GM23338 (cell line): ENCODE measurements at regions not wholly inside any gene's neighbourhood (a gene's known extent, or its start where the extent isn't known, plus 50 kb on each side); places are given as distances from the start of the nearest gene placed in this dataset.

Experiments used
- ATAC-seq: fragments of 200-7000 bp; cut with Tn5 transposase; 3 replicates; pipeline ENCODE4 v1.9.1; 2020
- DNase-seq: peaks from one replicate; pipeline ENCODE4 v3.0.0-alpha.2; 2015; ENCODE audit warnings: low spot score
- H2AFZ ChIP-seq: fragments of 200-600 bp; sonication (generic); 2 replicates; pipeline ENCODE4 v1.8.0; 2016; ENCODE audit warnings: antibody characterized with exemption, mild to moderate bottlenecking, moderate library complexity
- H3F3A ChIP-seq: fragments of 200-600 bp; sonication (generic); replicated peaks from 2 replicates; pipeline ENCODE4 v1.8.0; 2017; ENCODE audit warnings: antibody characterized with exemption, mixed run types, low read depth
- H3K27ac ChIP-seq: fragments of 200-600 bp; sonication (generic); 2 replicates; pipeline ENCODE4 v1.6.1; 2016; ENCODE audit warnings: low read depth
- H3K27me3 ChIP-seq: fragments of 200-600 bp; sonication (generic); 2 replicates; pipeline ENCODE4 v1.8.0; 2016; ENCODE audit warnings: mild to moderate bottlenecking, mixed run types, moderate library complexity; ENCODE audit not compliant: insufficient read depth
- H3K36me3 ChIP-seq: fragments of 200-600 bp; sonication (generic); 2 replicates; pipeline ENCODE4 v1.8.0; 2016; ENCODE audit warnings: mild to moderate bottlenecking; ENCODE audit not compliant: insufficient read depth
- H3K4me1 ChIP-seq: fragments of 200-600 bp; sonication (generic); 2 replicates; pipeline ENCODE4 v1.8.0; 2016; ENCODE audit warnings: mild to moderate bottlenecking, moderate library complexity; ENCODE audit not compliant: insufficient read depth
- H3K4me2 ChIP-seq: fragments of 200-600 bp; sonication (generic); 2 replicates; pipeline ENCODE4 v1.7.1; 2017; ENCODE audit warnings: mixed run types
- H3K4me3 ChIP-seq: fragments of 200-600 bp; sonication (generic); 2 replicates; pipeline ENCODE4 v1.6.1; 2016; ENCODE audit warnings: mixed run types
- H3K79me2 ChIP-seq: fragments of 200-600 bp; sonication (generic); replicated peaks from 2 replicates; pipeline ENCODE4 v1.8.0; 2017; ENCODE audit warnings: mild to moderate bottlenecking; ENCODE audit not compliant: insufficient read depth
- H3K9me2 ChIP-seq: fragments of 200-600 bp; sonication (generic); 2 replicates; pipeline ENCODE4 v1.8.0; 2017; ENCODE audit not compliant: insufficient read depth
- H4K20me1 ChIP-seq: fragments of 200-600 bp; sonication (generic); replicated peaks from 2 replicates; pipeline ENCODE4 v1.8.0; 2017; ENCODE audit warnings: mild to moderate bottlenecking; ENCODE audit not compliant: insufficient read depth
- H3K27ac Mint-ChIP-seq: 2 replicates; pipeline ENCODE4 v1.8.0; 2020; ENCODE audit warnings: inconsistent platforms, mild to moderate bottlenecking, moderate library complexity, mixed read lengths
- H3K27me3 Mint-ChIP-seq: 3 replicates; pipeline ENCODE4 v1.8.0; 2022; ENCODE audit warnings: low read depth, mild to moderate bottlenecking, moderate library complexity, mixed read lengths, inconsistent platforms; ENCODE audit not compliant: insufficient read depth, poor library complexity
- H3K36me3 Mint-ChIP-seq: 3 replicates; pipeline ENCODE4 v1.8.0; 2021; ENCODE audit warnings: low read depth, mild to moderate bottlenecking, inconsistent platforms, moderate library complexity, mixed read lengths
- H3K4me1 Mint-ChIP-seq: 3 replicates; pipeline ENCODE4 v1.8.0; 2020; ENCODE audit warnings: mild to moderate bottlenecking, inconsistent platforms, mixed read lengths
- H3K4me3 Mint-ChIP-seq: 3 replicates; pipeline ENCODE4 v1.8.0; 2021; ENCODE audit warnings: moderate library complexity, mild to moderate bottlenecking, inconsistent platforms, mixed read lengths
- H3K9me3 Mint-ChIP-seq: 3 replicates; pipeline ENCODE4 v1.8.0; 2020; ENCODE audit warnings: moderate library complexity, mild to moderate bottlenecking, inconsistent platforms, mixed read lengths
- CREB1 ChIP-seq: fragments of 250-450 bp; sonication (Bioruptor Pico); IDR thresholded peaks from 2 replicates; pipeline ENCODE4 v1.5.0; 2020; ENCODE audit warnings: low read depth, mild to moderate bottlenecking, moderate library complexity
- JUNB ChIP-seq: IDR thresholded peaks from one replicate; pipeline ENCODE4 v1.6.1; 2016; ENCODE audit warnings: antibody characterized with exemption; ENCODE audit not compliant: unreplicated experiment
- REST ChIP-seq: IDR thresholded peaks from one replicate; pipeline ENCODE4 v1.6.1; 2018; ENCODE audit warnings: antibody characterized with exemption; ENCODE audit not compliant: unreplicated experiment
- ZNF114 ChIP-seq: fragments of 250-450 bp; sonication (Bioruptor Pico); IDR thresholded peaks from 2 replicates; pipeline ENCODE4 v1.5.0; 2020; ENCODE audit warnings: mild to moderate bottlenecking, moderate library complexity
- ZNF331 ChIP-seq: fragments of 250-450 bp; sonication (Bioruptor Pico); IDR thresholded peaks from 2 replicates; pipeline ENCODE4 v1.5.0; 2020; ENCODE audit warnings: low read depth, mild to moderate bottlenecking, moderate library complexity
- ZNF462 ChIP-seq: fragments of 250-450 bp; sonication (Bioruptor Pico); IDR thresholded peaks from 2 replicates; pipeline ENCODE4 v1.5.0; 2020; ENCODE audit warnings: mild to moderate bottlenecking, moderate library complexity

- DNase-seq (no peak), ATAC-seq (no peak)
- H3K4me3 Mint-ChIP-seq, result no peak overlapping the region
- Histone ChIP-seq H3K4me3 (no peak overlapping the region), H3K27ac (no peak overlapping the region), H3F3A (peaks cover 9% of the 10 kb centered on the region), H2AFZ (no peak overlapping the region), H3K79me2 (no peaks in the 10 kb centered on the region), H3K27me3 (no peaks in the 10 kb centered on the region), H3K4me1 (peaks cover 6% of the 10 kb centered on the region; the same call in 1 of the 2 replicates), H3K36me3 (no peaks in the 10 kb centered on the region), H3K9me2 (no peaks in the 10 kb centered on the region), H3K4me2 (no peak overlapping the region), H4K20me1 (no peaks in the 10 kb centered on the region)
- H3K9me3 Mint-ChIP-seq, result peaks cover 6% of the 10 kb centered on the region
- peaks cover 14% of the 10 kb centered on the region for H3K4me1 Mint-ChIP-seq
- TF ChIP-seq ZNF331 (CRISPR knock-in tag) (no peak), REST (no peak), CREB1 (CRISPR knock-in tag) (no peak), JUNB (no peak), ZNF462 (CRISPR knock-in tag) (no peak), ZNF114 (CRISPR knock-in tag) (no peak)
- peaks cover 21% of the 10 kb centered on the region for H3K27me3 Mint-ChIP-seq
- no peaks in the 10 kb centered on the region for H3K36me3 Mint-ChIP-seq
- H3K27ac Mint-ChIP-seq, result no peak overlapping the region; the same call in 1 of the 2 replicates
Observed at GRCh38 chr2:3108710-3109702, 268.6 kb downstream of the EIPR1 start.
